Astrocyte of the cerebellum (primary cell): ENCODE measurements at regions not wholly inside any gene's neighbourhood (a gene's known extent, or its start where the extent isn't known, plus 50 kb on each side); places are given as distances from the start of the nearest gene placed in this dataset.
"Not testable (repeated sequence)": the region's sequence is repeated elsewhere in the genome, so short reads cannot be mapped to it uniquely, and the experiment has no call there.

ENCODE experiments used
- DNase-seq: peaks from one replicate; pipeline ENCODE4 v3.0.0-alpha.2; 2011; ENCODE audit warnings: low read depth
- H3K4me3 ChIP-seq: 2 replicates; pipeline ENCODE4 v1.5.1; 2011; ENCODE audit warnings: mild to moderate bottlenecking, low read depth, low read length, moderate library complexity
- in situ Hi-C: cut with HindIII; loops from 2 replicates; pipeline ENCODE4 v1.10.0; 2017; ENCODE audit warnings: low sequenced_read_pairs
- TF ChIP-seq, protein P1 (sequence below): IDR thresholded peaks from 2 replicates; pipeline ENCODE4 v1.5.1; 2012; ENCODE audit warnings: low read length, low read depth, moderate library complexity, mild to moderate bottlenecking; ENCODE audit errors: missing control alignments

DNA sequence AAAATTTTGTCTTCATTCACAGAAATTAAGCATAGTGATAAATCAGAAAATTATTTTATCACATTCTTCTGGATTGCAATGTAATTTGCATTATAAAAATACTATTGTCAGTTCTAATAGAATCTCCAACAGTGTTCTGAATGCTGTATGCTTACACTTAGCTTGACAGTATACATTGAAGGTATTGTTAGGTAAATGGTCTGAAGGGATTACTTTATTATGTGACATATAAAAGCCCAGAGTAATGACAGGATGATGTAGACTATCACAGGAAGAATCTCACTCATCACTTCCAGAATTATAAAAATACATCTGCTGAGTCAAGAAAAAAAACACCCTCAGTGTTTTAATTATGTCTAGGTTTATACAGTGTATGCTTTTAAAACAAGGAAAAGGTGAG is 1532.5 kb upstream of the RAG2 start:
- in situ Hi-C loops, result no loop called here
- H3K4me3 ChIP-seq, result no peak overlapping the region
- TF ChIP-seq, protein P1, sequence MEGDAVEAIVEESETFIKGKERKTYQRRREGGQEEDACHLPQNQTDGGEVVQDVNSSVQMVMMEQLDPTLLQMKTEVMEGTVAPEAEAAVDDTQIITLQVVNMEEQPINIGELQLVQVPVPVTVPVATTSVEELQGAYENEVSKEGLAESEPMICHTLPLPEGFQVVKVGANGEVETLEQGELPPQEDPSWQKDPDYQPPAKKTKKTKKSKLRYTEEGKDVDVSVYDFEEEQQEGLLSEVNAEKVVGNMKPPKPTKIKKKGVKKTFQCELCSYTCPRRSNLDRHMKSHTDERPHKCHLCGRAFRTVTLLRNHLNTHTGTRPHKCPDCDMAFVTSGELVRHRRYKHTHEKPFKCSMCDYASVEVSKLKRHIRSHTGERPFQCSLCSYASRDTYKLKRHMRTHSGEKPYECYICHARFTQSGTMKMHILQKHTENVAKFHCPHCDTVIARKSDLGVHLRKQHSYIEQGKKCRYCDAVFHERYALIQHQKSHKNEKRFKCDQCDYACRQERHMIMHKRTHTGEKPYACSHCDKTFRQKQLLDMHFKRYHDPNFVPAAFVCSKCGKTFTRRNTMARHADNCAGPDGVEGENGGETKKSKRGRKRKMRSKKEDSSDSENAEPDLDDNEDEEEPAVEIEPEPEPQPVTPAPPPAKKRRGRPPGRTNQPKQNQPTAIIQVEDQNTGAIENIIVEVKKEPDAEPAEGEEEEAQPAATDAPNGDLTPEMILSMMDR, result no peak
- DNase-seq, result no peak

DNA sequence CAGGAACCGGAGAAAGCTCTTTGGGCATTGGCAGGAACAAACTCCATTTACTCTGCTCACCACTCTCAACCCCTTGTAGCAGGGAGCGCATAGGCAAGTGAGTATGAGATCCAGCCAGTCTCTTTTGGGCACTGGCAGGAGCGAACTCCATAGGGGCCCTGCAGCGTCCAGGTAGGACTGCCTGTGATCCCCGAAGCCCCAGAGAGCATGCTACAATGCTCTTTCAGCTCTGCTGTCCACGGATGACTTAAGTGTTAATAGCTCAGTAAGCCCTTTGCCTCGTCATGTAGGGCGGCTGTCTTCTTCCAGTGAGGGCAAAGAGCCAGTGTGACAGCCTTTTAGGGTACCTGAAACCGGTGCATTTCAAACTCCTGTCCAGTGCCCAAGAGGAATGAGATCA is 1525.6 kb upstream of the RAG2 start:
- TF ChIP-seq, protein P1, result no peak
- in situ Hi-C loops, result no loop called here
- no peak overlapping the region for H3K4me3 ChIP-seq
- no peak for DNase-seq

- H3K4me3 ChIP-seq, in situ Hi-C loops, DNase-seq: not testable (repeated sequence)
These were observed 1518.6 kb upstream of the RAG2 start for GRCh38 chr11:38116616-38117015.

DNA sequence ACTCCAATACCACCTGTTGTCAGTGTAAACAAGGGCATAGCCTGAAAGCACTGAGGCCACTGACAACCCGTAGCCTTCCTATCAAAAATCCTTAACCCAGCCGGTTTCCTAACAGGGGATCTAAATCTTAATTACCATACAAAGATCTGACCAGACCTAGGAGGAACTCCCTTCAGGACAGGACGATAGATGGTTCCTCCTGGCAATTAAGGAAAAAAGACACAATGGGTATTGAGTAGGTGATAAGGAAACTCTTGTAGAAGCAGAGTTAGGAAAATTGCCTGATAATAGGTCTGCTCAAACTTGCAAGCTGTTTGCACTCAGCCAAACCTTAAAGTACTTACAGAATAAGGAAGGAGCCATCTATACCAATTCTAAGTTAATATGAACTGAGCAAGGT is 1517.3 kb upstream of the RAG2 start:
- in situ Hi-C loops, H3K4me3 ChIP-seq, DNase-seq: not testable (repeated sequence)

DNA sequence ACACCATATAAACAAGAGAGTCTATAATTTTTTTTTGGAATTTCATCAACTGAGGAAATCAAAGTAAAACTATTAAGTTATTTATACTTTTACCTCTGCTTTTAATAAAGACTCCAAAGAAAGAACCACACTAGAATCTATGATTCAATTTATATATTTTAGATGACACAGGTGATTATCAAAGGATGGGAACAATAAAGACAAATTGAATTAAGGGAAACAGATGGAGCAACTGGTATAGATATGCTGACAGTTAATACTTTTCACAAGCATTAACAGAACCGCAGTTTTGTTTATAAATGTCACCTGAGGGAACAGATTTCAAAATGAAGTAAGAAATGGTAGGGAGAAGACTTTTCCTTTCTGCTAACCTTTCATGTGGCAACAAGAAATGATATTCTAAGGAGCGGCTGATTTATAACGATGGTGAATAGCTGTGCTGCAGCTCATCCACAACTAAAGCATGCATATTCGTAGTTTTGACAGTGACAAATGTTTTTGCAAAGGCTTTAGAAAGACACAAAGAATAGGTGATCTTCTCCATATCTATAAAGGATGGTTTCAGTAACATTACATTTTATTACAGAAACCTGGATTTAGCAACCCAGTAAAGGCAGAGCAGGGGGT is 1502.9 kb upstream of the RAG2 start:
- no peak for DNase-seq
- no peak overlapping the region for H3K4me3 ChIP-seq
- TF ChIP-seq, protein P1, result no peak
- in situ Hi-C loops, result no loop called here

DNA sequence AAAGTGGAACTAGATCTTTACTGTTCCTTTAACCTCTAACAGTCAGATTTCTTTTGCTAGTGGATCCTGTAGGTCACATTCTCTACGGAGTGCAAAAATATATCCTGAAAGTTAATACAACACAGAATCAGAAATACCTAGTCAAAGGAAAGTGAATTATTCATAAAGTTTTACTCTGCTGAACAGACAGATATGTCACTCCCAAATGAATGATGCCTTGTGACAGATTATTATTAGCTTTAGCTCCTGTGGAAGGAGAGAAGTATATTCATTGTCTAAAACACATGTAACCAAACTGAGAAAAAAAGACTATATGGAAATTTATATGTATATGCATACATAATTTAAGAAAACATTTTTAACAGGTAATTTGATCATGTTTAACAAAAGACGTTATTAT is 1497.2 kb upstream of the RAG2 start:
- in situ Hi-C loops, result no loop called here
- TF ChIP-seq, protein P1, result no peak
- no peak for DNase-seq
- H3K4me3 ChIP-seq, result no peak overlapping the region

DNA sequence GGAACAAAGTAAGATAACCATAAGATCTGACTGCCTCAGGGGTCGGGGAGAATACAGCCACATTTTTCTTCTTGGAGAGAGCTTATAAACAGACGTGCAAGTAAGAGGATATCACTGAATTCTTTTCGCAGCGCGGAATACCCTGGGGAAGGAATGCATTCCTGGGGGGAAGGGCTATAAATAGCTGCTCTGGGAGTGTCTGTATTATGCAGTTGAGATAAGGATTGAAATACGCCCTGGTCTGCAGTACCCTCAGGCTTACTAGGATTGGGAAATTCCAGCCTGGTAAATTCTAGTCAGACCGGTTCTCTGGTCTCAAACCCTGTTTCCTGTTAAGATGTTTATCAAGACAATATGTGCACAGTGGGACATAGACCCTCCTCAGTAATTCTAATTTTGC is 1491.7 kb upstream of the RAG2 start:
- no peak overlapping the region for H3K4me3 ChIP-seq
- in situ Hi-C loops, result no loop called here
- DNase-seq, result no peak
- TF ChIP-seq, protein P1, result no peak

DNA sequence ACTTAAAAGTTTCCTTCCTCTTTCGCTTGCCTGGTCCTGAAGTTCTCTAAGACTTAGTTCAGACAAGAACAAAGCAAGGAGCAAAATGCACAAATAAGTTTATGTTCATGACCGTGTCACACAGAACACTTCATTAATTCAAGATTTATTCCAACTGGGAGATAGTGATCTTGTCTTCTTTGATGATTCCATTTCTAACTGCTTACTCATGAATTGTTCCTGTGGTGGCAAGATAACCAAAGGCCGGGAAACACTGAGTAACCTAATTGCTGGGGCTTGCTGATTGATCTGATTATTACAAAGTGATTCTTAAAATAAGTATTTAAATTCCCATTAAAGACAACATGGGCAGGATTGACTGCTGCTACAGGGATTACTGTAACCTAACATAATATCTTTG is 1462.9 kb upstream of the RAG2 start:
- TF ChIP-seq, protein P1, result no peak
- no peak for DNase-seq
- H3K4me3 ChIP-seq, result no peak overlapping the region
- in situ Hi-C loops, result no loop called here
